ENCODE measurements at regions not wholly inside any gene's neighbourhood (a gene's known extent, or its start where the extent isn't known, plus 50 kb on each side); places are given as distances from the start of the nearest gene placed in this dataset.

DNA sequence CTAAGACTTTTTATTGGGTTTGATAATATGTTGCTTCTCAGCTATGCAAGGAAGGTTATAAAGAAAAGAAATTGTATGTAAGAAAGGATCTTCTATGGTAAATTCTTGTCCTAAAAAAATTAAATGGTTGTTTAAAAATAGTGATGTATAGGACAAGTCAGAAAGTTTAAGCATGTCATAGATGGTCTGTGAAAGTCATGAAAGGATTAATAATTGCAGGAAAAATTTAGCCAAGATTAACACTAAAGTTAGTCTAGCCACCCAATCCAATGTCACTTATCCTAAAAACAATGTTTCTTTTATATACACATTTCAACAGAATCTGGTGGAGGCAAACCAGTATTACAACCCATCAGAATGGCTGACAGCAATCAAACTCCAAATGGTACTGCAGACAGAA is 1046.7 kb upstream of the SLC39A10 start:
- TF ChIP-seq, protein P1, sequence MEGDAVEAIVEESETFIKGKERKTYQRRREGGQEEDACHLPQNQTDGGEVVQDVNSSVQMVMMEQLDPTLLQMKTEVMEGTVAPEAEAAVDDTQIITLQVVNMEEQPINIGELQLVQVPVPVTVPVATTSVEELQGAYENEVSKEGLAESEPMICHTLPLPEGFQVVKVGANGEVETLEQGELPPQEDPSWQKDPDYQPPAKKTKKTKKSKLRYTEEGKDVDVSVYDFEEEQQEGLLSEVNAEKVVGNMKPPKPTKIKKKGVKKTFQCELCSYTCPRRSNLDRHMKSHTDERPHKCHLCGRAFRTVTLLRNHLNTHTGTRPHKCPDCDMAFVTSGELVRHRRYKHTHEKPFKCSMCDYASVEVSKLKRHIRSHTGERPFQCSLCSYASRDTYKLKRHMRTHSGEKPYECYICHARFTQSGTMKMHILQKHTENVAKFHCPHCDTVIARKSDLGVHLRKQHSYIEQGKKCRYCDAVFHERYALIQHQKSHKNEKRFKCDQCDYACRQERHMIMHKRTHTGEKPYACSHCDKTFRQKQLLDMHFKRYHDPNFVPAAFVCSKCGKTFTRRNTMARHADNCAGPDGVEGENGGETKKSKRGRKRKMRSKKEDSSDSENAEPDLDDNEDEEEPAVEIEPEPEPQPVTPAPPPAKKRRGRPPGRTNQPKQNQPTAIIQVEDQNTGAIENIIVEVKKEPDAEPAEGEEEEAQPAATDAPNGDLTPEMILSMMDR (conservative IDR thresholded peaks at IDR 0.05; ENCODE audit: low read length): no peak
- no peak for TF ChIP-seq EZH2phosphoT487 (IDR thresholded peaks at IDR 0.05; ENCODE audit: borderline replicate concordance)
